Spleen (tissue), 7 donors: ENCODE measurements at regions not wholly inside any gene's neighbourhood (a gene's known extent, or its start where the extent isn't known, plus 50 kb on each side); places are given as distances from the start of the nearest gene placed in this dataset.

ENCODE experiments used
- CTCF ChIP-seq, 11 experiments: fragments of 200-600 bp in 7 of 11; fragments of 450-650 bp in 4 of 11; sonication (generic) in 4 of 11; IDR thresholded peaks in 8 of 11; conservative IDR thresholded peaks in 3 of 11; 1 replicate in 7 of 11; 2 replicates in 4 of 11; pipeline versions ENCODE4 v1.4.0 to v1.8.0; 2016 to 2021; ENCODE audit warnings: antibody characterized with exemption in 11 of 11, inconsistent platforms in 4 of 11, mild to moderate bottlenecking in 1 of 11
- POLR2AphosphoS5 ChIP-seq, 3 donors: sonication (generic); formaldehyde crosslinking; IDR thresholded peaks; one replicate each; pipeline ENCODE4 v1.5.1; 2017; ENCODE audit warnings: antibody characterized with exemption in 3 of 3
- donor health status: DM: no; HTN: no; CAD: no; lungs with moderate emphysema.
- donor health status: DM: no; HTN: no; CAD: no.
- donor health status: DM: no; HTN: no; CAD: no.

- no peak for TF ChIP-seq CTCF (IDR thresholded peaks at IDR 0.05 in 8 of 11, conservative IDR thresholded peaks at IDR 0.05 in 3 of 11)
- no peak for TF ChIP-seq POLR2AphosphoS5 (IDR thresholded peaks at IDR 0.05)
Observed at GRCh38 chr9:100686420-100686819, 108.5 kb downstream of the CAVIN4 start.
